OCI-LY7 (cell line): ENCODE measurements at regions not wholly inside any gene's neighbourhood (a gene's known extent, or its start where the extent isn't known, plus 50 kb on each side); places are given as distances from the start of the nearest gene placed in this dataset.
A peak's percentile ranks its signal among the peaks of the same experiment; 100 is the strongest.

Experiments used
- BruUV-seq: library from RNA; stranded (reverse); fragments of 400-500 nt; replicated peaks from 2 replicates; lab custom pipeline; 2021; lab: Mats Ljungman, UMichigan
- CTCF ChIA-PET: fragments of 300-600 bp; sonication (Branson Sonifier 250); formaldehyde crosslinking; loops from one replicate; lab custom pipeline; 2022; ENCODE audit warnings: antibody characterized with exemption; ENCODE audit not compliant: unreplicated experiment; lab: Charles Lee
- POLR2A ChIA-PET: fragments of 300-600 bp; sonication (Branson Sonifier 250); formaldehyde crosslinking; loops from one replicate; lab custom pipeline; 2022; ENCODE audit warnings: antibody characterized with exemption; lab: Charles Lee
- DNase-seq: peaks from one replicate; pipeline ENCODE4 v3.0.0-alpha.2; 2015; ENCODE audit warnings: low spot score
- H2AFZ ChIP-seq: fragments of 200-600 bp; sonication (generic), shearing (Covaris generic); 2 replicates; pipeline ENCODE4 v1.6.1; 2014; ENCODE audit warnings: mild to moderate bottlenecking, antibody characterized with exemption, low read length, moderate library complexity
- H3K27ac ChIP-seq: fragments of 200-600 bp; sonication (generic); 2 replicates; pipeline ENCODE4 v1.5.1; 2014; ENCODE audit warnings: mixed run types, low read depth, mild to moderate bottlenecking, moderate library complexity, low read length, inconsistent platforms; ENCODE audit not compliant: poor library complexity, severe bottlenecking
- H3K36me3 ChIP-seq: fragments of 200-600 bp; sonication (generic); 2 replicates; pipeline ENCODE4 v1.6.1; 2014; ENCODE audit warnings: mild to moderate bottlenecking, antibody characterized with exemption, low read length, moderate library complexity, mixed read lengths; ENCODE audit not compliant: insufficient read depth
- H3K4me1 ChIP-seq: fragments of 200-600 bp; sonication (generic); 2 replicates; pipeline ENCODE4 v1.5.1; 2014; ENCODE audit warnings: mild to moderate bottlenecking, low read length; ENCODE audit not compliant: insufficient read depth, poor library complexity, severe bottlenecking
- H3K4me2 ChIP-seq: fragments of 200-600 bp; sonication (generic); 2 replicates; pipeline ENCODE4 v1.6.1; 2014; ENCODE audit warnings: mild to moderate bottlenecking, low read length
- H3K4me3 ChIP-seq: fragments of 200-600 bp; sonication (generic); 2 replicates; pipeline ENCODE4 v1.5.1; 2014; ENCODE audit warnings: mild to moderate bottlenecking, low read depth, low read length; ENCODE audit not compliant: poor library complexity, severe bottlenecking
- H3K79me2 ChIP-seq: fragments of 200-600 bp; sonication (generic); 2 replicates; pipeline ENCODE4 v1.6.1; 2016; ENCODE audit warnings: low read depth, mild to moderate bottlenecking, low read length, moderate library complexity, mixed read lengths; ENCODE audit not compliant: insufficient read depth
- H3K9me2 ChIP-seq: fragments of 200-600 bp; sonication (generic); 2 replicates; pipeline ENCODE4 v1.6.1; 2016; ENCODE audit warnings: mild to moderate bottlenecking, low read length, mixed read lengths; ENCODE audit not compliant: insufficient read depth
- H3K9me3 ChIP-seq: fragments of 200-600 bp; sonication (generic); 2 replicates; pipeline ENCODE4 v1.6.1; 2014; ENCODE audit warnings: mild to moderate bottlenecking, mixed run types, low read length, mixed read lengths
- H4K20me1 ChIP-seq: fragments of 200-600 bp; sonication (generic); 2 replicates; pipeline ENCODE4 v1.6.1; 2014; ENCODE audit warnings: mild to moderate bottlenecking, antibody characterized with exemption, low read length, moderate library complexity, mixed read lengths; ENCODE audit not compliant: insufficient read depth
- CTCF ChIP-seq: fragments of 200-600 bp; sonication (generic); conservative IDR thresholded peaks from 2 replicates; pipeline ENCODE4 v1.5.1; 2014; ENCODE audit warnings: mild to moderate bottlenecking, antibody characterized with exemption, low read length, moderate library complexity, mixed read lengths
- EZH2phosphoT487 ChIP-seq: fragments of 200-600 bp; sonication (generic); IDR thresholded peaks from 2 replicates; pipeline ENCODE4 v1.6.1; 2018; ENCODE audit warnings: low read depth, borderline replicate concordance, mild to moderate bottlenecking, mixed run types, antibody characterized with exemption, low read length, moderate library complexity, mixed read lengths
- intact Hi-C: fragments of 100-400 bp; cut with micrococcal nuclease; formaldehyde crosslinking; loops from one replicate; pipeline ENCODE4 v1.10.0; 2022; ENCODE audit not compliant: unreplicated experiment

GRCh38 chr9:79817438-79818004 is 245.8 kb downstream of the TLE4 start:
- H3K9me3 ChIP-seq: no peaks in the 10 kb centered on the region
- H3K4me3 ChIP-seq: no peak overlapping the region
- no peaks in the 10 kb centered on the region for H3K9me2 ChIP-seq
- no peak overlapping the region for H3K4me2 ChIP-seq
- CTCF ChIA-PET: no interaction called here
- TF ChIP-seq EZH2phosphoT487 (no peak), CTCF (no peak)
- peaks cover 2% of the 10 kb centered on the region for H3K4me1 ChIP-seq
- no peaks in the 10 kb centered on the region for H4K20me1 ChIP-seq
- no peak overlapping the region for H3K27ac ChIP-seq
- BruUV-seq: no TSS peak
- no peaks in the 10 kb centered on the region for H3K36me3 ChIP-seq
- POLR2A ChIA-PET: interaction anchor here (0.5 to 1.4 kb wide), 2 partner anchors 12 to 234 kb away, joined by 3 read pairs; no protein-coding TSS in a partner anchor
- DNase-seq: no peak
- no peaks in the 10 kb centered on the region for H3K79me2 ChIP-seq
- intact Hi-C loops: loop anchor here (10.0 kb wide), 1 partner anchor 243 kb away; the partner anchor contains the start of gene TLE4
- H2AFZ ChIP-seq: no peak overlapping the region

DNA sequence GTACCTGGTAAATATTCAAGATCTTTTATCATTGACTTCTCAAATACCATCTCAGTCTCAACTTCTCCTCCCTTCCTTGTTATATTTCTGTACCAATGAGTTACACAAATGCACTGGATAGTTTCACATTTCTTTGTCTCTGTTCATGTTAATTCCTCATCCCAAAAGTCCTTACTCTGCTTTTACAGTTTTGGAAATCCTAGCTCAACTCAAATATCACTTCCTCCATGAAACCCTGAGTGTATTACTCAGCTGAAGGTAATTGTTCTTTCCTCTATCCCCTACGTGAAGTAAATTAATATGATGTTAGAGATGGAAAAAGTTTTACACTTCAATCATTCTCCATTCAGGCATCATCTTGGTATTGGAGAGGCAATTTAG is 241.5 kb downstream of the TLE4 start:
- no peak overlapping the region for H2AFZ ChIP-seq
- TF ChIP-seq CTCF (no peak), EZH2phosphoT487 (no peak)
- intact Hi-C loops: loop anchor here (10.0 kb wide), 1 partner anchor 238 kb away; the partner anchor contains the start of gene TLE4
- peak overlapping the region; percentile 31; the same call in 1 of the 2 replicates for H3K4me2 ChIP-seq
- CTCF ChIA-PET: no interaction called here
- no peaks in the 10 kb centered on the region for H4K20me1 ChIP-seq
- H3K27ac ChIP-seq: no peak overlapping the region
- peaks cover 7% of the 10 kb centered on the region for H3K4me1 ChIP-seq
- no peak for DNase-seq
- POLR2A ChIA-PET: interaction anchor here (1.0 kb wide), 1 partner anchor 186 kb away, joined by 3 read pairs; no protein-coding TSS in a partner anchor
- H3K79me2 ChIP-seq: no peaks in the 10 kb centered on the region
- no peaks in the 10 kb centered on the region for H3K9me2 ChIP-seq
- no peaks in the 10 kb centered on the region for H3K36me3 ChIP-seq
- BruUV-seq: no TSS peak
- no peak overlapping the region for H3K4me3 ChIP-seq
- H3K9me3 ChIP-seq: no peaks in the 10 kb centered on the region
